ENCODE measurements at regions not wholly inside any gene's neighbourhood (a gene's known extent, or its start where the extent isn't known, plus 50 kb on each side); places are given as distances from the start of the nearest gene placed in this dataset.

DNA sequence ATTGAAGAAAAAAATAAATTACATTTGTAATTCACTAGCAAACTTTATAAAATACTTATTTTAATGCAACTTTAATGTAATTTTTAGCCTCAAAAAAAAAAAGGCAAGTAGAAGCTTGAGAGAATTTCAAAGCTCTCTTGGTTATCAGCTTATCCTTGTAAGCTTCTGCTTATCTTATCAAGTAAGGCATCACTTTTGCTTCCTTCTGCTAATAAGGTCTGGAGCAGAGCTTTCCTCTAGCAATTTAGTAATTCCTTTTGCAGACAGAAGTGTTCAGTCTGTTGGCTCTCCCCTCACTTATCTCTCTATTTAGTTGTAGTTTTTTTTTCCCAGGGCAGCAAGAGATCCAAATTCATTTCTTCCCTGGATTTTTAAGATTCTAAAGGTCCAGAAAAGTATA lies 525.0 kb downstream of the ISL1 start:
- no peak for DNase-seq (ENCODE audit: low read depth)

DNA sequence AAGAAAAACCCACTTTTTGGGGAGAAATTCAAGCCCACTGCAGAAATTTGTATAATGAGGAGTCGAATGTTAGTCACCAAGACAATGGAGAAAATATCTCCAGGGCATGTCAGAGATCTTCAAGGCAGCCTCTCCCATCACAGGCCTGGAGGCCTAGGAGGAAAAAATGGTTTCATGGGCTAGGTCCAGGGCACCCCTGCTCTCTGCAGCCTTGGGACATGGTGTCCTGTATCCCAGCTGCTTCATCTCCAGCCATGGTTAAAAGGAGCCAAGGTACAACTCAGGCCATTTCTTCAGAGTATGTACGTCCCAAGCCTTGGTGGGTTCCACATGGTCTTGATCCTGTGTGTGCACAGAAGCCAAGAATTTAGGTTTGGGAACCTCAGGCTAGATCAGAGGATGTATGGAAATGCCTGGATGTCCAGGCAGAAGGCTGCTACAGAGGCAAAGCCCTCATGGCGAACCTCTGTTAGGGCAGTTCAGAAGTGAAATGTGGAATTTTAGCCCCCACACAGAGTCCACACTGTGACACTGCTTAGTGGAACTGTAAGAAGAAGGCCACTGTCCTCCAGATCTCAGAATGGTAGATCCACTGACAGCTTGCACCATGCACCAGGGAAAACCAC lies 561.4 kb downstream of the ISL1 start:
- DNase-seq (ENCODE audit: low read depth), result no peak

DNA sequence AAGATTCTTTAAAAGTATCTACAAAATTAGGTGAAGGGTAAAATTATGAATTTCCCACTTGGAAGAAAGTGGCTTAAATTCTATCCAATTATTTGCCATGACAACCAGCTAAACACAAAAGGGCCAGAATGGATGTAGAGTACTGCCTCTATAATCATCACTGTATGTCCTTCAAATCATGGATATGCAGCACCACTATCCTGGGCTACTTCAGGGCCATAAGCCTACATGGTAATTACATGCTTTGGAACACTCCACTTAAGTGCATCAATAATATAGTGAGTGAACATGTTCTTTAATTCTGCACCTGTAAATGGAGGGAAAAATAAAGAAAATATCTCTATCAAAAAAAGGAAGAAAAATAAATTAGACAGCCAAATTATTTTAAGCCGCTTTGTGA lies 575.2 kb downstream of the ISL1 start:
- DNase-seq (ENCODE audit: low read depth), result no peak

DNA sequence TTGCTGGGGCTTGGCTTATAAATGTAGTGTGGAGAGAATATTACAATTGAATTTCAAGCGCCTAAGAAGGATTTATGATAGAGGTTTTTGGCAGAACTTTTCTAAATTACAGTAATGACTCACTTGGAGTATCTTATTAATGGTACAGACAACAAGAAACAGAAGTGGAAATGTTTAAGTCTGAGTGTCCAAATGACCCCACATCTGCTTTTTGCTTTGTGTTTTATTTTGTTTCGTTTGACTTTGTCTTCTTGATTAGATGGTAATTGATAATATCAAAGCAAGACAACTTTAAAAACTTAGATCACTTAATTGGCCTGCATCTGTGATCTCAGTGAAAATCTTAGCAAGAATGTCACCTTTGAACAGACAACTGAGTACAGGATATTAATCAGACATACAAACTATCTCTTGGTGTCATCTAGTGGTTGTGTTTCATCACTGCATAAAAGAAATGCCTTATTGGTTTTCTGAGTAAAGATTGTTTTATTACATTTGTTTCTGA lies 577.4 kb downstream of the ISL1 start:
- no peak for DNase-seq (ENCODE audit: low read depth)

DNA sequence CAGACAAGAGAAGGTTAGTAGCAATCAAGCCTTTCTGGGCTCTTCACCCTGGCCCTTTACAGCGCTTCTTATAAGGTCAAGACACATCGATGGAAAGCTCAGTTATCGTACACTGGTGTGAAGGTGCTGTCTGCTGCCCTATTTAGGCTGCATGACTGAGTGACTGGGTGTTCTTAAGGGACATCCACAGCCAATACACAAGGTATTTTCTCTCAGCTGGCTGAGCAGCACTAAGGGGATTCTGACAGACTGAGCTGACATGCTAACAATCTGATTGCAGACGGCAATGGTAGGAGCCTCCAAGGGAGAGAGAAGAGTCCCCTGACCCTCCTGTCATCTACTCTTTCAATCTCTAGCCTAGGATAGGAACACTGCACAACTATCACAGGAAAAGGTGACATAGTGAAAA lies 577.9 kb downstream of the ISL1 start:
- DNase-seq (ENCODE audit: low read depth), result no peak

DNA sequence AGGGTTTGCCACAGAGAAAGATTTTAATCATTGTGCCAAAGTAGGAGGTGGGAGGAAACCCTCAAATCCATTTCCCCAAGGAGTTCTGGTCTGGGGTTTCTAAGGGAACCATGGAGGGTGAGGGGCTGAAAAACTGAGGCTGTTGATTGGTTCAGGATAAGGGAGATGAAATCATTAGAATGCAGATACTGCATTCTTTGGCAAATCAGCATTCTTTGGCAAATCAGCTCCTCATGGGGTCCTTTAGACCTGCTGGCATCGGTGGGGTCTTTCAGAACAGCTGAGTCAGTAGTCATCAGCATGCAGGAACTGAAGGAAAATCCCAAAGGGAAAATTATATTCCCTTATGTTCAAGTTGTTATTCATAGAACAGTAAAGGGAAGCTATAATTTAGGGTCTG lies 585.5 kb downstream of the ISL1 start:
- no peak for DNase-seq (ENCODE audit: low read depth)

DNA sequence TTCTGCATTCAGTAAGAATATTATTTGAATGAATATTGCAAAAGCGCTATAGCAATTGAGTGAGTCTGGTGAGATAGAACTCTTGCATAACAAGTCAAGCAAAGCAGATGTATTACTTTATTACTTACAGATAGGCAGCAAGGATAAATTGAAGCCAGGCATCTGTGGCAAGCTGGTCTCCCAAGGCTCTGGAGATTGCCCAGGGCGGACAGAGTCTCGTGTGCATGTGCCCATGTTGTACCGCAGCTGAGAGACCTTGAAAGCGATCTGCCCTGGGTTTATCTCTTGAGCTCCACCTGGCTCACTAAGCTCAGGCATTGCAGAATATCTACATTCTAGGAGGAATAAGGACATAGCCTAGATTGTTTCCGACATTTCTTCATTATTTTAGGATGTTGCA lies 591.6 kb downstream of the ISL1 start:
- DNase-seq (ENCODE audit: low read depth), result no peak

DNA sequence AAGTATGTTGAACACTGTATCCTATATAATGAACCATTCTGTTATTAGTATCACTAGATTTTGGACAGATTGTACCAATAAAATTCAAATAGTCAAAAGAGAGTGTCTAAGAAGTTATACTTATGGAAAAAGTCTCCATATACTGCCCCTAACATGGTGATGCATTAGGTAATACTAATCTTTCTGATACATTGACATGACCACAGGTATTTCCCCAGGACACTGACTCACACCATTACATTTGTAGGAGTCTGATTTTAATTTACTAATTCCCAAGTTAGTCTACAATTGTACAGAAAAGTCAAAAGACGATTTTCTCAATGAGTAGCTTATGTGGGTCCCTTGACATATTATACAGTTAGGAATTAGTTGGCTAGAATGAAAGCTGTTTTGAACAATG lies 593.8 kb downstream of the ISL1 start:
- no peak for DNase-seq (ENCODE audit: low read depth)

DNA sequence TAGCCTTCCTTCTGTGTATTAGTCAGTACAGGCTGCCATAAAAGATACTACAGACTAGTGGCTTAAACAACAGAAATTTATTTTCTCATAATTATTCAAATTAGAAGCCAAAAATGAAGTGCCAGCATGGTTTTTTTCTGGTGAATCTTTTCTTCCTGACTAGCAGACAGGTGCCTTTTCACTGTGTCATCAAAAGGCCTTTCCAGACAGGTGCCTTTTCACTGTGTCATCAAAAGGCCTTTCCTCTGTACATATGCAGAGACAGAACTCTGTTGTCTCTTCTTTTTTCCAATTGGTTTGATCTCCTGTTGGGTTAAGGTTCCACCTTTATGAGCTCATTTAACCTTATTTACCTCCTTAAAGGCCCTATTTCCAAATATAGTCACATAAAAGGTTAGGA lies 599.9 kb downstream of the ISL1 start:
- no peak for DNase-seq (ENCODE audit: low read depth)

DNA sequence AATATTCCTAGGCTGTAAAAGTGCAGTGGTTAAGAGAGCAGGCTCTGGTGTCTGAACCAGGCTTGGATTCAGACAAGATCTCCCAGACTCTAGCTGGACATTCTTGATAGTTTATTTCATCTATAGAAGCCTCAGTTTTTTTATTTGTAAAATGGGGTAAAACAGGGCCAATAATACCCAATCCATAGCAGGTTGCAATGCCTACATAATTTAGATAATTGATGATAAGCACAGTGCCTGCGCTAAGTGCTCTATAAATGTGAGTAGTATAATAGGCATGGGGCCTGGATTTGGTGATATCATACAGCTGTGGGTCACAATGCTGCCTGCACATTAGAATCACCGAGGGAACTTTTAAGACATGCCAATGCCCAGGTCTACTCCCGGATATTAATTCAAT lies 603.5 kb downstream of the ISL1 start:
- DNase-seq (ENCODE audit: low read depth), result no peak

DNA sequence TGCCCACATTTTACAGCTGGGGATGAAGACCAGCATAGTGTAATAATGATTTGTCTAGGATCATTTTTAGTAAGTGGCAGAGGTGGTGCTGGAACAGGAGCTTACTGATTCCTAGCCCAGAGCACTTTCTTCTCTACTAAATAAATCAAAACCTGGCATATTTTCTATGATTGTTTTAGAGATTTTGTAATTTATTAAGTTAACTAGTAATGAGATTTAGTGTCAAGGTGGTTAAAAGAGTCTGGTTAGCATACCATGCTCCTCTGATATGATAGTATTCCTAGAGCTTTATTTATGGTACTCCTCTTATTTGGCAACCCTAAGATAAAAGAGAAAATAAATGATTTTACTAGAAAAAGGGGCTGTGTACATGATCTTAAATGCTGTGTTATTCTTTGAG lies 604.0 kb downstream of the ISL1 start:
- no peak for DNase-seq (ENCODE audit: low read depth)

DNA sequence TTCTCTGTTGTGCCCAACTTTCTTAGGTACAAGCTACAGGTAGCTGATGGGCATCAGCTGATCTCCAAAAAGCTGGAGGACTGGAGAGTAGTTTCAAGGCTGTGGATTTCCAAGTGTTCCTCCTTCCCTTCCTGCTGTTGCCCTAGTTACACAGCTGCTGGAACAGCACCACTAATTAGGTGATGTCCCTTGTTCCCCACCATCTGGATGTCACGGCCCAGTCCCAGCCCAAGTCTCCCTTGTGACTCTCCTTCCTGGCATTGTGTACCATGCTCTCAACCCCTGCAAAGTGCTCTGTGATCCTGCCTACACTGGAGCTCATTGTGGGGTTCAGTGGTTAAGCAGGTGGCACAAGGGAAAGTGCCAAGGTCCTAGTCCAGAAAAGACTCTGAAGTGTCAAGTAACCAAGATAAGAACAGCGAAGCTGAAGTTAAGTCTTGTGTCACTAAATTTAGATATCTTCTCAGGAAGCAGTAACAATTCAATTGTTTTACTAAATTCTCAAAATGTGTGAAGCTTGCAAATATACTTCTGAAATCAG lies 604.5 kb downstream of the ISL1 start:
- DNase-seq (ENCODE audit: low read depth), result no peak

DNA sequence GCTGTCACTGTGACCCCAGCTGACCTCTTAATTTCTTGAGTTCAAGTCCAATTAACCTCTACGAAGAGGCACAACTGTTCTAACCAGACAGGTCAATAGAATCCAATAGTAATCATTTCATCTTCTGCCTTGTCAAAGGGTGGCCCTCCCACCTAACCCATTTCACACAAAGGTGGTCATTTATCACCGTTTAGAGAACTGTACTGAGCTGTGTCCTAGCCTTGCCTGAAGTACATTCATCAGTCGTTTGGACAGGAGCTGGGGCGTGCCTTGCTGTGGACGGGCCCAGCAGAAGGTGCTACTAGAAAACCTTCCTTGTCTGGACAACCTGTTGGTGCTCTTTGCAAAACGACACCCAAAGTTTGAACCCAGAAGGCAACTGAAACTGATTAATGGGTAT lies 605.4 kb downstream of the ISL1 start:
- no peak for DNase-seq (ENCODE audit: low read depth)

DNA sequence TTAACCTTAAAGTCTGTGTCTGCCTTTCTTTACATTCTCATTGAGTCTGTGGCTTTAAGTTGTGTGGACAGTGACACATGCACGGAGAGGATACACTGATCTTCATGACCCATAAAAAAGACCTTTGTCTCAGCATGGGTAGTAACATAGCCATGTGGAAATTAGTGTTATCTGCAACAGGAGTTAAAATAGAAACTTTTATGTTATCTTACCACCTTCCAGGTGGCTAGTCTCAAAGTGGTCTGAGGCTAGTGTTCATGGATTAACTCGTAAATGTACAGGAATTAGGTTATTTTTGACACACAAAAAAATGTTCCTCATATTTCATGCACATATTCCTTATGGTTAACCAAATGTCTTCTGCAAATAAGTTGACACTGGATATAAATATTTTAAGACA lies 607.0 kb downstream of the ISL1 start:
- DNase-seq (ENCODE audit: low read depth), result no peak

DNA sequence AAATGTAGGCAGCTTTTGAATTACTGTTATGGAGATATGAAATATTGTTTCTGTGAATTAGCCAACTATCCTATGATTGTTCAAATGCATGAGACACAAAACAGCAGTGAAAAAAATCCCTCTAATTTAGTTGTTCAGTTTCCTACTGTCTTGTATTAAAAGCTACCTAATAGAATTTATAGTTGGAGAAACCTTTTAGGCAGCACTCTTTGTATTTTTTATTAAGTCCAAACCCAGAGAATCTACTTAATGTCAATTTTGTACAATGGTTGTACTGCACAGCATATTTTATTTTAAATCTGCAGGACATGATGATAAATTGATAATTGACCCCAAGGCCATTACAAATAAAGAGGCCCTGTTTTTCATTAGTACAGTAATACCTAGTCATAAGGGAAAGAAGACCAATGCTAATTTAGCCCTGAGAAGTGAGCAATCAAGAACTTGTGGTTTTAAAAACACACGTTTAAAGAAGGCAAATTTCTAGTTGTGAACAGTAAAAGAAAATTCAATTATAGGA lies 607.5 kb downstream of the ISL1 start:
- no peak for DNase-seq (ENCODE audit: low read depth)

DNA sequence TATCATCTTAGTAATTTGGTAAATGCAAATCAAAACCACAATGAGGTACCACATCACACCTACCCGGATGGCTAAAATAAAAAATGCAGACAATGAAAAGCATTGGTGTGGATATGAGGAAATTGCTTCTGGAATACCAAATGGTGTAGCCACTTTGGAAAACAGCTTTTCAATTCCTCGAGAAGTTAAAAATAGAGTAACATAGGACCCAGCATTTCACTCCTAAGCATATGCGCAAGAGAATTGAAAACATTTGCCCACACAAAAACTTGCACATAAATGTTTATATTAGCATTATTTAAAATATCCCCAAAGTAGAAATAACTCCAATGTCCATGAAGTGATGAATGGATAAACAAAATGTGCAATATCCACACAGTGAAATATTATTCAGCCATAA lies 608.7 kb downstream of the ISL1 start:
- DNase-seq (ENCODE audit: low read depth), result no peak

DNA sequence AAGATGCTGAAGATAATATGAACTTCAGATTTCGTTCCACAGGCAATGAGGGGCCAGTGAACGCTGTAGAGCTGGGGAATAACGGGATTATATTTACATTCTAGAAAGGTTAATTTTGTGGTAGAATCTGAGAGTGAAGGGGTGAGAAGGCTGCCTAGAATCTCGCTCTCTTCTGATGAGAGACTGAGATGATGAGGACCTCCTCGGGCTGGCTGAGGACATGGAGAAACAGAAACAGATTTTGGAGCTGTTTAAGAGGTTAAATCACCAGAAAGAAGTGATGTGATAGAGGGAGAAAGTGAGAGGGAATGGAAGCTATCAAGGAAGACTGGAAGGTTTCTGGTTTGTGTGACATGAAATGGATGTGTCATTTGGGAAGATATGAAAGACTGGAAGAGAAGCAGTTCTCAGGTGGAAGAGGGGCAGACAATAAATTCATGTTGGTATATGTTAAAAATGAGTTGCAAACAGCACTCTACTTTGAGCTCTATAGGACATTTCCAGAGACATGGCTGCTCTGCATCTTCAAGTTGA lies 612.6 kb downstream of the ISL1 start:
- DNase-seq (ENCODE audit: low read depth), result no peak

DNA sequence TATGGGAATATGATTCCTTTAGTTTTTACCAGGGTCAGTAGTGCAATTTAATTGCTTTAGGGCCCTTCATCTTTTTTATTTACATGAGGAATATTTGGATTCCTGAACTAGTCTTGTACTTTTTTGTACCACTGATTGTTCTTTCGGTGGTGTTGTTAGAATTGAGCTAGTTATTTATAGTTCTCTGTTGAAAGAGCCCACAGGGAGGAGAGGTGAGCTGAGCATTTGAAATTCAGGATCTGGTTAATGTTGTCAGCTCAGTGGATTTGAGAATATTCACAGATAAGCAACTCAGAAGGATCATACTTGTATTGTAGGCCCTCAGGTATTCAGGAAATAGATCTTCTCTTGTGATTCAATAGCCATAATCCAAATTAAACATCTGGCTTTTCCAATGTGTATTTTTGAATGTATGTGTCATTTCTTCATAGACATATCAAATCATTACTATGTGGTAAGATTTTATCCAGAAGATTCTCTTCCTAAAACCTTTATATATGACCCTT lies 613.2 kb downstream of the ISL1 start:
- DNase-seq (ENCODE audit: low read depth), result no peak

DNA sequence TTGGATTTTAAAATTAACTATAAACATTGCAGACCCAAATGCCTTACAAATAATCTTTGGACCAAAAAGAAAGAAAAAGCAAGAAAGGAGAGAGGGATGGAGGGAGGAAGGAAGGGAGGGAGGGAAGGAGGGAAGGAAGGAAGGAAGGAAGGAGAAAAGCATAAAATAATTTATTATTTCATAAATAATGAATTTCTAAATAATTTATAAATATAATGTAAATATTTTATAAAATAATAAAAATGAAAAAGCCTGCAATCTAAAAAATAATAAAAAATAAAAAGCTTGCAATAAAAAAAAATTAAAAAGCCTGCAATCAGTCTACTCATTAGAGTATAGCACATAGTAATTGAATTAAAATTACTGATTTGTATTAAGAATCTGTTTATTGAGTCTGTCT lies 614.3 kb downstream of the ISL1 start:
- no peak for DNase-seq (ENCODE audit: low read depth)

DNA sequence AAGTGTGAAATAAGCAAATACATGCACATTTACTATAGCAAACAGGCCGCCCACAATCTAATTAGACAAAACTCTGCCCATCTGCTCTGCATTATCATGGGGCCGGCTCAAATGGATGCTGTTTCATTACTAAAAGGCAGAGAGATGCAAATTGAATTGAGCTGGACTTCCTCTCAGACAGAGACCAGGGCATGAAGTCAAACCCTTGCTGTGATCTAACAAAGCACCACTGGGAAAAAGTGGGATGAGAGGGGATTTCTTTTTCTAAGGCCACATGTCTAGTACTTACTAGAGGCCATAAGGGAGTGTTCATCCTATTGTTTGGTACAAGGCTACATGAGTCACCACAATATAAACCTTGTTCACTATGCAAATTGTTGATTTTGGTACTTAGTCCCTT lies 614.7 kb downstream of the ISL1 start:
- DNase-seq (ENCODE audit: low read depth), result no peak

DNA sequence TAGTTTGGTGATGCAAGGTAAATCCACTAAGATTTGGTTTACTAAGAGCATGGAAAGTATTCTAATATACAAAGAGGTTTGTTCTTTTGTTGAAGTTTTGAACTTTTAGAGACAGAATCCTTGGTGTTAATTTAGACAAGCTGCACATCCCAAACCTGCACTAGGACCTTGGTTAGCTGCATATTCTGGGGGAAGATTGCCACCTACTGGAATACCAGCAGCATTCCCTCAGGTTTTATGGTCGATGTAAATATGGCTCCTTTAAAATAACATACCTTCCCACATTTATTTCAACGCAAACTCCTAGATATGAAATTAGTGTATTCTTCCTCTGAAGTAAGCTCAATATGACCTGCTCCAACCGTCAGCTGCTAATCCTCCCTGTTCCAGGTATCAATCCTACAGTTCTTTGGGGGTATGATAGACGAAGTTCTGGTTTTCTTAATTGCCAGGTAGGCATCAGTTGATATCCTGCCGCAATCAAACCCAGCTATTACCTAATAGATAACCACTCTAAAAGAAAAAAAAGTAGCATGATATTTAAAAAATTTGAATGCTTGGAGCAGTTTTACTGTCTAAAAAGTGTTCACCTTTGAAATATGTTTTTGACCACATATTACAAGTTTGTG lies 624.1 kb downstream of the ISL1 start:
- peak; percentile 4 for DNase-seq (ENCODE audit: low read depth)

DNA sequence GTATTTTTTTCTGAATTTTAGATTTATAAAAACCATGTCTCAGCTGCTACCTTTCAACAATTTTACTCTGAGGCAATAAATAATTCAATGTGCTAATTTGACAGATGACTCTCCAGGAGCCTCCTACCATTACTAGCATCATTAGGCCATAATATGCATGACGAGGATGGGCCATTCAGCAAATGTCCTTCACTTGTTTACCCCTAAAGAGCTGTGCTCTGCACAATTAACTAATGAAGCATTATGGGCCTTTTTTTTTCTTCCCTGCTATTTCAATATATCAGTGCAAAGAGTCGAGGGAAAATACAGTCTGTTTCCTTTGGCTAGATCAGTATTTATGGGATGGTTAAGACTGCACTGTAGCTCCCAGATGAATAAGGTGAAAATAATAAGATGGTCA lies 627.2 kb downstream of the ISL1 start:
- no peak for DNase-seq (ENCODE audit: low read depth)

DNA sequence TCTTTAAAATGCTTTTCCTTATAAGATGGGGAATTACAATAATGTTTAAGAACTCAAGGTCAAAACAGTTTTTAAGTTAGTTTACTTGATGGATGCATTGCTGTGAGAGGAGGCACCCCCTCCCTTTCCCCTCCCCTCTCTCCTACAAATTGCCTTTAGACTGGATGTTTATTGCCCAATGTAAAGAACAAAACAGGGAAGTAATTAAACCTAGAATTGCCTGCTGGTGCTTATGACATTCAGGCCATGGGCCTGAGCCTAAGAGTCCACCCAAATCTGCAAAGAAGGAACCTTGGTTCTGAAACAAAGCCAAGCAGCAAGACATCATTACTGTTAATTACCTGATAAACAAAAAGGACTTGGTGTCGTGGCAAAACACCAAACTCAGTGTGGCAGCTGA lies 630.3 kb downstream of the ISL1 start:
- DNase-seq (ENCODE audit: low read depth), result no peak

Data from forelimb muscle (tissue), 1 donor.